ENCODE measurements at regions not wholly inside any gene's neighbourhood (a gene's known extent, or its start where the extent isn't known, plus 50 kb on each side); places are given as distances from the start of the nearest gene placed in this dataset.

GRCh38 chr6:25220857-25221256, 58.3 kb upstream of the CARMIL1 start:
- DNase-seq (ENCODE audit: extremely low read depth, low read depth), result no peak
- no peak for TF ChIP-seq CTCF (IDR thresholded peaks at IDR 0.05; ENCODE audit: low read depth, low read length)

- no peak for DNase-seq (ENCODE audit: extremely low read depth, low read depth)
- no peak for TF ChIP-seq CTCF (IDR thresholded peaks at IDR 0.05; ENCODE audit: low read depth, low read length)
Measured at GRCh38 chr6:25222006-25222678, 57.0 kb upstream of the CARMIL1 start.

GRCh38 chr6:25223490-25223991, 55.6 kb upstream of the CARMIL1 start:
- TF ChIP-seq CTCF (IDR thresholded peaks at IDR 0.05; ENCODE audit: low read depth, low read length), result peak; percentile 89

GRCh38 chr6:25224242-25224641, 54.9 kb upstream of the CARMIL1 start:
- no peak for TF ChIP-seq CTCF (IDR thresholded peaks at IDR 0.05; ENCODE audit: low read depth, low read length)
- DNase-seq (ENCODE audit: extremely low read depth, low read depth), result no peak

More at GRCh38 chr6:25223490-25223991, 55.6 kb upstream of the CARMIL1 start:
- no peak for DNase-seq (ENCODE audit: extremely low read depth, low read depth)

GRCh38 chr6:25227854-25228253, 51.3 kb upstream of the CARMIL1 start:
- no peak for DNase-seq (ENCODE audit: extremely low read depth, low read depth)
- no peak for TF ChIP-seq CTCF (IDR thresholded peaks at IDR 0.05; ENCODE audit: low read depth, low read length)
